Skeletal muscle satellite cell (primary cell): ENCODE measurements at regions not wholly inside any gene's neighbourhood (a gene's known extent, or its start where the extent isn't known, plus 50 kb on each side); places are given as distances from the start of the nearest gene placed in this dataset.

Experiments used
- H3K27me3 ChIP-seq: 2 replicates; pipeline ENCODE4 v1.7.0; 2013; ENCODE audit warnings: low read length; ENCODE audit not compliant: control insufficient read depth, insufficient read depth
- H3K36me3 ChIP-seq: 2 replicates; pipeline ENCODE4 v1.7.0; 2013; ENCODE audit warnings: mild to moderate bottlenecking, control low read depth, low read length; ENCODE audit not compliant: insufficient read depth
- H3K4me1 ChIP-seq: 2 replicates; pipeline ENCODE4 v1.7.0; 2013; ENCODE audit warnings: low read length; ENCODE audit not compliant: control insufficient read depth, insufficient read depth
- H3K4me2 ChIP-seq: 2 replicates; pipeline ENCODE4 v1.7.0; 2013; ENCODE audit warnings: mild to moderate bottlenecking, low read length
- H3K4me3 ChIP-seq: 2 replicates; pipeline ENCODE4 v1.7.0; 2013; ENCODE audit warnings: low read length
- H3K9ac ChIP-seq: 2 replicates; pipeline ENCODE4 v1.7.0; 2013; ENCODE audit warnings: mild to moderate bottlenecking, low read depth, low read length, moderate library complexity
- H3K9me3 ChIP-seq: replicated peaks from 2 replicates; pipeline ENCODE4 v1.7.0; 2013; ENCODE audit warnings: mild to moderate bottlenecking, control low read depth, low read length

- Histone ChIP-seq H3K4me2 (no peak overlapping the region), H3K4me1 (no peaks in the 10 kb centered on the region), H3K36me3 (no peaks in the 10 kb centered on the region), H3K9me3 (peaks cover 3% of the 10 kb centered on the region), H3K27me3 (no peaks in the 10 kb centered on the region), H3K4me3 (no peak overlapping the region), H3K9ac (no peak overlapping the region)
These were observed 1045.8 kb downstream of the CNTNAP5 start for GRCh38 chr2:125070726-125071505.

- H3K4me3 ChIP-seq = no peak overlapping the region
- no peaks in the 10 kb centered on the region for H3K27me3 ChIP-seq
- H3K4me2 ChIP-seq = no peak overlapping the region
- no peaks in the 10 kb centered on the region for H3K4me1 ChIP-seq
- H3K9me3 ChIP-seq = peaks cover 3% of the 10 kb centered on the region
- H3K36me3 ChIP-seq = no peaks in the 10 kb centered on the region
- H3K9ac ChIP-seq = no peak overlapping the region
These were observed 1048.4 kb downstream of the CNTNAP5 start for GRCh38 chr2:125073440-125073839.

DNA sequence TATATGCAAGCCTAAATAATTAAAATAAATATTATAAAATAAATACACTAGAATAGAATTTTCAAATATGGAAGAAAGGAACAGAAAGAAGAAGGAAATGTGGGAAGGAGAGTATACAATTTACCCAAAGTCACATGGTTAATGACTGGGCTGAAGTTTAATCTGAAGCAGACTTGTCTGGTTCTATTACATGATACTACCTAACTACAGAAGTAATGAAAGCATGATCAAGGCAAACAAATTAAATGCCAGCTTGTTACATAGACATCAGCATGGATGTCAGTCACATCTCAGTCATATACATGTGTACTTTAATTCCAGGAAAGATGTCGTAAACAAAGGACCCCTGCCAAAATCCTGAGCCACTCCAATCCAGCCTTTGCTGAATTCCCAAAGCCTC is 1060.8 kb downstream of the CNTNAP5 start:
- Histone ChIP-seq H3K36me3 (no peaks in the 10 kb centered on the region), H3K4me1 (no peaks in the 10 kb centered on the region), H3K27me3 (no peaks in the 10 kb centered on the region), H3K9ac (no peak overlapping the region), H3K4me2 (no peak overlapping the region), H3K9me3 (peaks cover 2% of the 10 kb centered on the region), H3K4me3 (no peak overlapping the region)

GRCh38 chr2:125086313-125087184 is 1061.5 kb downstream of the CNTNAP5 start:
- no peaks in the 10 kb centered on the region for H3K27me3 ChIP-seq
- no peak overlapping the region for H3K4me2 ChIP-seq
- no peaks in the 10 kb centered on the region for H3K4me1 ChIP-seq
- no peak overlapping the region for H3K4me3 ChIP-seq
- peaks cover 2% of the 10 kb centered on the region for H3K9me3 ChIP-seq
- H3K36me3 ChIP-seq = no peaks in the 10 kb centered on the region
- no peak overlapping the region for H3K9ac ChIP-seq

DNA sequence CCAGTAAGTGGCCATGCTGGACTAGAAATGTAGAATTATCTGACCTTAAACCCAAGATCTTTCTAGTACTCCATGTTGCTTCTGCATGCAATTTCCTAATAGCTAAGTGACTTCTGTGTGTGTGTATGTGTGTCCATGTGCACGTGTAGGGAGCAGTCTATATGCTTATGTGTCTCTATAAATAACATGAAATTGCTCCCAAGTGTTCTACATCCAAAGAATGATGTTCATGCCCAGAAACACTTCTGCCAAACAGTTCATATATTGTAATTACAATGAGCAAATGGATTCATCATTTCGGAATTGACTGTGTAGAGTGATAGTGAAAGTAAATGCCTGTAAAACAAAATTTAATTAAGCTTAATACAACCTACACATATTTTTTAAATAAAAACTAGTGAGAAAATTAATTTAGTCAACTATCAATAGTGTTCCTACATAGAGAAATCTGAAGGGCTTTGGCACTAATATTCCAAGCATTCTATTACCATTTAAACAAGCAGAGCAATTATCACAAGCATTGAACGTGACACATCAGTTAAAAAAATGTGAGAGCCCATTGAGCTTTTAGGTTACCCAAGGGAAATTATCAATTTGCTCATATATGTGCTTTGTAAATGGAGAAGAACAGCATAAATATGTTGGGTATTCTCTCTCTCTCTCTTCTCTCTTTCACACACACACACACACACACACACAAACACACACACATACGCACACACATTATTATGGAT is 1067.4 kb downstream of the CNTNAP5 start:
- no peak overlapping the region for H3K4me2 ChIP-seq
- no peaks in the 10 kb centered on the region for H3K36me3 ChIP-seq
- no peak overlapping the region for H3K4me3 ChIP-seq
- peaks cover 6% of the 10 kb centered on the region for H3K9me3 ChIP-seq
- no peaks in the 10 kb centered on the region for H3K27me3 ChIP-seq
- no peak overlapping the region for H3K9ac ChIP-seq
- H3K4me1 ChIP-seq = no peaks in the 10 kb centered on the region

DNA sequence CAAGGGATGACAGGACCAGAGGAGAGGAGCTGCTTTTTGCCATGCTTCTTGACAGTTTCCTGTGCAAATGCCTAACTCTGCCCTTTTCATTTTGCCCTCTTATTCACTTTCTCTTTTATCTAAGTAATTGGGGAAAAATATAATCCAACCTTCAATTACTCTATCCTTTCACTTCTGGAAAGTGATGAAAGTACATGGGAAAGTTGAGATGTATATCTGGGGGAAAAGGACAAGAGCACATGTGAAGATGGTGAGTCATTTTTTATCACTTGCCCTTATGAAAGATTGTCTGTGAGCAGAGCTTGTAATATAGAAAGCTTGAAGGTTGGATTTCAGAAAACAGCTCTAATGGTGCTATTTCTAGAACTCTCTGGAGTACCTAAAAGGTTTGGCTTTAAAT is 1070.7 kb downstream of the CNTNAP5 start:
- Histone ChIP-seq H3K4me3 (no peak overlapping the region), H3K4me1 (no peaks in the 10 kb centered on the region), H3K9ac (no peak overlapping the region), H3K36me3 (no peaks in the 10 kb centered on the region), H3K27me3 (no peaks in the 10 kb centered on the region), H3K9me3 (peaks cover 6% of the 10 kb centered on the region), H3K4me2 (no peak overlapping the region)

DNA sequence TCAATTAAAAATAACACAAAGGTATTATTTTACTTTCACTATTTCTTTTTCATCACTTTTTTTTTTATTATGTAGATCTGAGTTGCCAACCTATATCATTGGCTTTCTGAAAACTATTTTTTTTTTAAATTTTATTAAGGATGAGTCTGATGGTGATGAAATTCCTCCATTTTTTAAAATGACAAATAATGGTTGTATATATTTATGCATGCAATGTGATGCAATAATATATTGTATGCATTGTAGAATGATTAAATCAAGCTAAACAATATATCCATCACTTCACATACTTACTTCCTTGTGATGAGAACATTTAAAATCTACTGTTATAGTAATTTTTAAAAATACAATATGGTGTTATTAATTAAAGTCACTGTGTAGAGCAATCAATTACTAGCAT is 1081.6 kb downstream of the CNTNAP5 start:
- no peaks in the 10 kb centered on the region for H3K27me3 ChIP-seq
- no peak overlapping the region for H3K9ac ChIP-seq
- no peak overlapping the region for H3K4me3 ChIP-seq
- no peaks in the 10 kb centered on the region for H3K36me3 ChIP-seq
- H3K9me3 ChIP-seq = peaks cover 7% of the 10 kb centered on the region
- H3K4me2 ChIP-seq = no peak overlapping the region
- no peaks in the 10 kb centered on the region for H3K4me1 ChIP-seq

DNA sequence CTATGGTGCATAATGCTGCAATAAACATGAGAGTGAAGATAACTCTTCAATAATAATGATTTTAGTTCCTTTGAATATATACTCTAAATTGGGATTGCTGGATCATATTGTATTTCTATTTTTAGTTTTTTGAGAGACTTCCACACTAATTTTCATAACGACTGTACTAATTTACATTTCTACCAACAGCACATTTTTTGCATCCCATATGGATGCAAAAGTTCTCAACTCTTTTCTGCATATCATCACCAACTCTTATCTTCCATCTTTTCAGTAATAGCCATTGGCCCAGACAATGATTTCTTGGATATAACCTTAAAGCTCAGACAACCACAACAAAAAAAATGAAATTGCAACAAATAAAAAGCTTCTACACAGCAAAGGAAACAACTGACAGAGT is 1082.4 kb downstream of the CNTNAP5 start:
- Histone ChIP-seq H3K4me2 (no peak overlapping the region), H3K9me3 (peaks cover 7% of the 10 kb centered on the region), H3K9ac (no peak overlapping the region), H3K27me3 (no peaks in the 10 kb centered on the region), H3K36me3 (no peaks in the 10 kb centered on the region), H3K4me1 (no peaks in the 10 kb centered on the region), H3K4me3 (no peak overlapping the region)

- H3K36me3 ChIP-seq = no peaks in the 10 kb centered on the region
- H3K4me1 ChIP-seq = no peaks in the 10 kb centered on the region
- H3K27me3 ChIP-seq = no peaks in the 10 kb centered on the region
- no peak overlapping the region for H3K9ac ChIP-seq
- peaks cover 4% of the 10 kb centered on the region for H3K9me3 ChIP-seq
- no peak overlapping the region for H3K4me2 ChIP-seq
- no peak overlapping the region for H3K4me3 ChIP-seq
These were observed 1083.2 kb downstream of the CNTNAP5 start for GRCh38 chr2:125108251-125108650.

GRCh38 chr2:125125902-125126301 is 1100.8 kb downstream of the CNTNAP5 start:
- H3K4me3 ChIP-seq = no peak overlapping the region
- H3K9me3 ChIP-seq = peaks cover 4% of the 10 kb centered on the region
- no peak overlapping the region for H3K9ac ChIP-seq
- no peaks in the 10 kb centered on the region for H3K36me3 ChIP-seq
- H3K4me1 ChIP-seq = no peaks in the 10 kb centered on the region
- H3K4me2 ChIP-seq = no peak overlapping the region
- no peaks in the 10 kb centered on the region for H3K27me3 ChIP-seq

DNA sequence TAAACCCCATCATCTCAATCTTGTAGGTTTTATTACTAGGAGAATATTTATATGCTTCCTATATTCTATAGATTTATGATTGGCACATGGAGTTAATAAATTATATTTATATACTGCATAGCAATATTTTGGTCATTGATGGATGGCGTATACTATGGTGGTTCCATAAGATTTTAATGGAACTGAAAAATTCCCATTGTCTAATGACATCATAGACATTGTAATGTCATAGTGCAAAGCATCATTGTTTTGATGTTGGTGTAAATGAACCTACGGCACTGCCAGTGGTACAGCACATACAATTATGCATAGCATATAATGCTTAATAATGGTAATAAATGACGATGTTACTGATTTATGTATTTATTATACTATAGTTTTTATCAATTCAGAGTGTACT is 1135.9 kb downstream of the CNTNAP5 start:
- no peak overlapping the region for H3K9ac ChIP-seq
- no peaks in the 10 kb centered on the region for H3K27me3 ChIP-seq
- H3K4me3 ChIP-seq = no peak overlapping the region
- H3K9me3 ChIP-seq = no peaks in the 10 kb centered on the region
- no peaks in the 10 kb centered on the region for H3K36me3 ChIP-seq
- H3K4me2 ChIP-seq = no peak overlapping the region
- no peaks in the 10 kb centered on the region for H3K4me1 ChIP-seq
